Effector memory CD4-positive, alpha-beta T cell (primary cell): ENCODE measurements at regions not wholly inside any gene's neighbourhood (a gene's known extent, or its start where the extent isn't known, plus 50 kb on each side); places are given as distances from the start of the nearest gene placed in this dataset.
A peak's percentile ranks its signal among the peaks of the same experiment; 100 is the strongest.
"Not testable (repeated sequence)": the region's sequence is repeated elsewhere in the genome, so short reads cannot be mapped to it uniquely, and the experiment has no call there.

Experiments used
- DNase-seq, 3 donors: peaks; one replicate each; pipeline ENCODE4 v3.0.0-alpha.2; 2020
- H3K27ac ChIP-seq: 2 replicates; pipeline ENCODE4 v1.7.0; 2013; ENCODE audit warnings: mild to moderate bottlenecking, low read length, moderate library complexity; ENCODE audit not compliant: insufficient read depth, poor library complexity, severe bottlenecking
- H3K27me3 ChIP-seq: replicated peaks from 2 replicates; pipeline ENCODE4 v1.7.0; 2013; ENCODE audit warnings: mild to moderate bottlenecking, low read length; ENCODE audit not compliant: insufficient read depth, control insufficient read depth, poor library complexity, severe bottlenecking
- H3K36me3 ChIP-seq: 2 replicates; pipeline ENCODE4 v1.7.0; 2013; ENCODE audit warnings: mild to moderate bottlenecking, low read length, moderate library complexity; ENCODE audit not compliant: control insufficient read depth, insufficient read depth
- H3K4me1 ChIP-seq: 2 replicates; pipeline ENCODE4 v1.7.0; 2013; ENCODE audit warnings: low read length, mild to moderate bottlenecking; ENCODE audit not compliant: control insufficient read depth, insufficient read depth, poor library complexity, severe bottlenecking
- H3K4me3 ChIP-seq: 2 replicates; pipeline ENCODE4 v1.7.0; 2013; ENCODE audit warnings: low read length, low read depth, mild to moderate bottlenecking; ENCODE audit not compliant: insufficient read depth, poor library complexity, severe bottlenecking
- H3K9me3 ChIP-seq: 2 replicates; pipeline ENCODE4 v1.7.0; 2013; ENCODE audit warnings: mild to moderate bottlenecking, low read length, moderate library complexity; ENCODE audit not compliant: control insufficient read depth

DNA sequence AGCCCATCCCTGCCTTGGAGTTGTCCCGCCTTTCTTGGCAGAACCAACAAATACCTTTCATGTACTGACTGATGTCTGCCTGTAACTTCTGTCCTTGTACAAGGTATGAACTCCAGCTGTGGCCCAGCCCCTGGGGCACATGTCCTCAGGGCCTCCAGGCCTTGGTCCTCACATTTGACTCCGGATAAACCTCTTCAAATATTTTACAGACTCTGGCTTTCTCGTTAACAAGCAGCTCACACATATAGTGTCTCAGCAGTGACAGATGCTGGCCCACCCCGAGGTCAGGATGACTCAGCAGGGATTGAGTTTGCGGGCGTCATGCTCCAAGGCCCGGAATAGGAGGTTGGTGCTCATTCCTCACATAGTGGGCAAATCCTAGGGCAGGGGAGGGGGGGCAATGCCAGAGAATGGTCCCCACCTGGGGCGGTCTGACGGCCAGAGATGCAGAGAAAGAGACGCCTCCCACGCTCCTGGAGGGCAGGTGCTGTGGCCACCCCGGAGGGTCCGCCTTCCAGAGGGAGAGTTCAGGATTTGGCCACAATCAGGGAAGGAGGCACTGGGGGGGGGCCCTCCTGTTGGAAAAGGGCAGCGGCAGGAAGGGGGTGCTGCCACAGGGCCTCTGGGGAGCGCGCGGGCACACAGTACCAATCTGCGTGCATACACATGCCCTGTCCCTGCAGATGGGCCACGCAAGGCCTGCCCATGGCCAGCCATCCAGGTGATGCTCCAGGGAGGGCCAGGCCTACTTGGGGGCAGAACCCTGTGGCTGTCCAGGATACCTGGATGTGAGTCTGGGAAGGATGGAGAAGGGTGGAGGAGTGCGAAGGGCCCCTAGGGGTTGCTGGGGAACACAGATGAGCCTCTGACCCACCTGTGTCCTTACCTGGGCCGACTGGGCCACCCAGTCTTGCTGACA is 58.2 kb upstream of the SPN start:
- H3K27ac ChIP-seq, DNase-seq, H3K36me3 ChIP-seq: not testable (repeated sequence)

DNA sequence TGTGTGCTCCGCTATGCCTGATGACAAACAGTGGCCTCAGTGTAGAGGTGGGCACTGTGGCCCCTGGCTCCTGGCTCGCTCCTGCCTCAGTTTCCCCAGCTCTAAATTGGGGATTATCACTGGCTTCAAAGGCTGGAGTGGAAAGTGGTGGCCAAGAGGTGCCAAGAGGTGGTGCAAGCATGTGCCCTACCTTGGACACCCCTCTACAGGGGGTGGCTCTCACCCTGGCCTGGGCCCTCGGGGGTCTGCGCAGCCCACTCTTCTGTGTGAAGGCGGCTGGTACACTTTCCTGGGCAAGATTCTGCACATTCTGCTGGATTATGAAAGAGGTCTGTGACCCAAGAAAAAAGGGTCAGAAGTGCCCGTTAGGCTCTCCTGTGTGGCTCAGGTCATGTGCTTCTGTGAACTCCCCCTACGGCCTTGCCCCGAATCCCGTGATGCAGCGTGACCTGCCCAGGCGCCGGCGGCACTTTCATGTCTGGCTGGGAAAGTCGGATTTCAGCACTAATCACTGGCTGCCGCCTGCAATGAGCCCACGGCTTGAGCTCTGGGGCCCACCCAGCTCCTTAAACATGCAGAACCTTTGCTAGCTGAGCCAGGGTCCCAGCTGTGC is 57.3 kb upstream of the SPN start:
- H3K27ac ChIP-seq, H3K27me3 ChIP-seq, DNase-seq, H3K9me3 ChIP-seq, H3K4me1 ChIP-seq, H3K36me3 ChIP-seq, H3K4me3 ChIP-seq: not testable (repeated sequence)

More for the DNA sequence above, 58.2 kb upstream of the SPN start:
- not testable (repeated sequence) for H3K4me1 ChIP-seq, H3K4me3 ChIP-seq, H3K27me3 ChIP-seq, H3K9me3 ChIP-seq

- H3K9me3 ChIP-seq, H3K36me3 ChIP-seq, H3K27ac ChIP-seq, DNase-seq, H3K27me3 ChIP-seq, H3K4me3 ChIP-seq, H3K4me1 ChIP-seq: not testable (repeated sequence)
Observed at GRCh38 chr16:29606669-29607427, 56.2 kb upstream of the SPN start.

DNA sequence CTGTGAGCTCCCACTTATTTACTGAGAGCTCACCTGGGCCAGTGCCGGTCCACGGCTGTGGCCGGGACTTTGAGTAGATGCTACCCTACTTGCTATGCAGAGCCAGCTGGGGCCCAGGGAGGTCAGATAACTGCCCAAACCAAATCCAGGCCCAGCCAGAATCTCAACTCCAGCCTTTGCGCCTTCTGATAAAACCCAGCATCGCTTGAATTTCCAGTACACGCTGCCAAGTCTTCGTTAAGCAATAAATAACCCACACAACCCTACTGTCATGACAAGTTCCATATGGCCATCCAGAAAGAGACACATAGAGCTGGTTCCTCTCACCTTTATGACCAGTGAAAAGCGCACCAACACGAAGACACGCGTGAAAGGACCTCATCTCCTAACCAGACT is 55.6 kb upstream of the SPN start:
- H3K9me3 ChIP-seq, DNase-seq, H3K27ac ChIP-seq, H3K4me3 ChIP-seq, H3K27me3 ChIP-seq, H3K36me3 ChIP-seq, H3K4me1 ChIP-seq: not testable (repeated sequence)

GRCh38 chr16:29612381-29613306 is 50.4 kb upstream of the SPN start:
- not testable (repeated sequence) for H3K36me3 ChIP-seq, H3K27me3 ChIP-seq, H3K9me3 ChIP-seq, DNase-seq, H3K4me1 ChIP-seq
- Histone ChIP-seq H3K27ac (peak overlapping the region; percentile 74), H3K4me3 (peak overlapping the region; percentile 68)
